Right lobe of liver (tissue), 4 donors: ENCODE measurements at regions not wholly inside any gene's neighbourhood (a gene's known extent, or its start where the extent isn't known, plus 50 kb on each side); places are given as distances from the start of the nearest gene placed in this dataset.

Experiments
- POLR2A ChIP-seq: fragments of 450-650 bp; IDR thresholded peaks from one replicate; pipeline ENCODE4 v1.6.1; 2017; ENCODE audit warnings: antibody characterized with exemption, mild to moderate bottlenecking
- TF ChIP-seq, protein P1 (sequence below), 4 donors: fragments of 200-600 bp in 3 of 4; fragments of 450-650 bp in 1 of 4; IDR thresholded peaks; one replicate each; pipeline versions ENCODE4 v1.5.1 to v1.8.0; 2016 to 2022; ENCODE audit warnings: antibody characterized with exemption in 4 of 4, mild to moderate bottlenecking in 2 of 4
- donor health status: DM: no; HTN: no; CAD: no.
- donor health status: DM: no; HTN: no; CAD: no.
- donor health status: DM: no; HTN: yes; CAD: no.

- TF ChIP-seq, protein P1, sequence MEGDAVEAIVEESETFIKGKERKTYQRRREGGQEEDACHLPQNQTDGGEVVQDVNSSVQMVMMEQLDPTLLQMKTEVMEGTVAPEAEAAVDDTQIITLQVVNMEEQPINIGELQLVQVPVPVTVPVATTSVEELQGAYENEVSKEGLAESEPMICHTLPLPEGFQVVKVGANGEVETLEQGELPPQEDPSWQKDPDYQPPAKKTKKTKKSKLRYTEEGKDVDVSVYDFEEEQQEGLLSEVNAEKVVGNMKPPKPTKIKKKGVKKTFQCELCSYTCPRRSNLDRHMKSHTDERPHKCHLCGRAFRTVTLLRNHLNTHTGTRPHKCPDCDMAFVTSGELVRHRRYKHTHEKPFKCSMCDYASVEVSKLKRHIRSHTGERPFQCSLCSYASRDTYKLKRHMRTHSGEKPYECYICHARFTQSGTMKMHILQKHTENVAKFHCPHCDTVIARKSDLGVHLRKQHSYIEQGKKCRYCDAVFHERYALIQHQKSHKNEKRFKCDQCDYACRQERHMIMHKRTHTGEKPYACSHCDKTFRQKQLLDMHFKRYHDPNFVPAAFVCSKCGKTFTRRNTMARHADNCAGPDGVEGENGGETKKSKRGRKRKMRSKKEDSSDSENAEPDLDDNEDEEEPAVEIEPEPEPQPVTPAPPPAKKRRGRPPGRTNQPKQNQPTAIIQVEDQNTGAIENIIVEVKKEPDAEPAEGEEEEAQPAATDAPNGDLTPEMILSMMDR (IDR thresholded peaks at IDR 0.05), result no peak
- TF ChIP-seq POLR2A, result no peak
Measured at GRCh38 chr20:2217857-2218539, 77.8 kb upstream of the TGM3 start.
